H9 (cell line): ENCODE measurements at regions not wholly inside any gene's neighbourhood (a gene's known extent, or its start where the extent isn't known, plus 50 kb on each side); places are given as distances from the start of the nearest gene placed in this dataset.

Experiments used
- DNase-seq: peaks from one replicate; pipeline ENCODE4 v3.0.0-alpha.2; 2017
- H2AFZ ChIP-seq: one replicate; pipeline ENCODE4 v1.6.1; 2013; ENCODE audit warnings: mild to moderate bottlenecking, low read length, control low read depth, moderate library complexity
- H2AK5ac ChIP-seq: 2 replicates; pipeline ENCODE4 v1.6.1; 2013; ENCODE audit warnings: low read length, control low read depth, mixed read lengths; ENCODE audit not compliant: insufficient read length
- H2BK120ac ChIP-seq: one replicate; pipeline ENCODE4 v1.6.1; 2013; ENCODE audit warnings: low read depth, mild to moderate bottlenecking, low read length, control low read depth, inconsistent platforms; ENCODE audit not compliant: poor library complexity, severe bottlenecking
- H2BK12ac ChIP-seq: 2 replicates; pipeline ENCODE4 v1.6.1; 2013; ENCODE audit warnings: low read length, control low read depth, mixed read lengths, low read depth; ENCODE audit not compliant: insufficient read length
- H2BK15ac ChIP-seq: 2 replicates; pipeline ENCODE4 v1.6.1; 2013; ENCODE audit warnings: low read depth, low read length, control low read depth
- H2BK20ac ChIP-seq: one replicate; pipeline ENCODE4 v1.6.1; 2013; ENCODE audit warnings: low read depth, mild to moderate bottlenecking, low read length, control low read depth, inconsistent platforms; ENCODE audit not compliant: poor library complexity, severe bottlenecking
- H2BK5ac ChIP-seq: 2 replicates; pipeline ENCODE4 v1.6.1; 2013; ENCODE audit warnings: low read length, control low read depth, mixed read lengths; ENCODE audit not compliant: insufficient read length
- H3K14ac ChIP-seq: 2 replicates; pipeline ENCODE4 v1.6.1; 2013; ENCODE audit warnings: low read length, control low read depth; ENCODE audit not compliant: insufficient read depth
- H3K18ac ChIP-seq: 2 replicates; pipeline ENCODE4 v1.6.1; 2013; ENCODE audit warnings: low read depth, mild to moderate bottlenecking, mixed read lengths, low read length, control low read depth; ENCODE audit not compliant: insufficient read length
- H3K23ac ChIP-seq: 2 replicates; pipeline ENCODE4 v1.6.1; 2013; ENCODE audit warnings: low read length, control low read depth, mixed read lengths, low read depth; ENCODE audit not compliant: insufficient read length
- H3K23me2 ChIP-seq: 2 replicates; pipeline ENCODE4 v1.6.1; 2013; ENCODE audit warnings: low read depth, mild to moderate bottlenecking, mixed read lengths, low read length, control low read depth; ENCODE audit not compliant: insufficient read length, poor library complexity, severe bottlenecking
- H3K27ac ChIP-seq: 2 replicates; pipeline ENCODE4 v1.5.1; 2013; ENCODE audit warnings: low read length, control low read depth, mixed read lengths, low read depth; ENCODE audit not compliant: insufficient read length
- H3K27me3 ChIP-seq: 2 replicates; pipeline ENCODE4 v1.6.1; 2013; ENCODE audit warnings: low read length, control low read depth, inconsistent platforms; ENCODE audit not compliant: insufficient read depth
- H3K4ac ChIP-seq: 2 replicates; pipeline ENCODE4 v1.6.1; 2013; ENCODE audit warnings: low read depth, mild to moderate bottlenecking, control low read depth, inconsistent platforms, low read length, moderate library complexity
- H3K4me1 ChIP-seq: 2 replicates; pipeline ENCODE4 v1.6.1; 2013; ENCODE audit warnings: low read length, control low read depth, inconsistent platforms; ENCODE audit not compliant: insufficient read depth
- H3K4me2 ChIP-seq: 2 replicates; pipeline ENCODE4 v1.6.1; 2013; ENCODE audit warnings: low read length, control low read depth, mixed read lengths; ENCODE audit not compliant: insufficient read length, insufficient read depth
- H3K56ac ChIP-seq: 2 replicates; pipeline ENCODE4 v1.6.1; 2013; ENCODE audit warnings: low read depth, mild to moderate bottlenecking, mixed read lengths, low read length, control low read depth; ENCODE audit not compliant: insufficient read length
- H3K79me1 ChIP-seq: 2 replicates; pipeline ENCODE4 v1.6.1; 2013; ENCODE audit warnings: low read depth, mild to moderate bottlenecking, moderate library complexity, low read length, control low read depth, inconsistent platforms; ENCODE audit not compliant: insufficient read depth, poor library complexity, severe bottlenecking
- H3K79me2 ChIP-seq: 2 replicates; pipeline ENCODE4 v1.6.1; 2013; ENCODE audit warnings: low read length, control low read depth, inconsistent platforms; ENCODE audit not compliant: insufficient read depth
- H3K9ac ChIP-seq: 2 replicates; pipeline ENCODE4 v1.6.1; 2013; ENCODE audit warnings: low read length, control low read depth, mixed read lengths; ENCODE audit not compliant: insufficient read length; ENCODE audit errors: extremely low read depth
- H3K9me3 ChIP-seq: one replicate; pipeline ENCODE4 v1.6.1; 2013; ENCODE audit warnings: low read depth, low read length, inconsistent platforms; ENCODE audit not compliant: control insufficient read depth
- H3T11ph ChIP-seq: one replicate; pipeline ENCODE4 v1.6.1; 2013; ENCODE audit warnings: mild to moderate bottlenecking, low read length, control low read depth, inconsistent platforms
- H4K20me1 ChIP-seq: one replicate; pipeline ENCODE4 v1.6.1; 2013; ENCODE audit not compliant: control insufficient read depth, insufficient read length, insufficient read depth
- H4K5ac ChIP-seq: 2 replicates; pipeline ENCODE4 v1.6.1; 2013; ENCODE audit warnings: low read depth, mild to moderate bottlenecking, mixed read lengths, low read length, control low read depth; ENCODE audit not compliant: insufficient read length
- H4K8ac ChIP-seq: replicated peaks from 2 replicates; pipeline ENCODE4 v1.6.1; 2013; ENCODE audit warnings: low read length, control low read depth, mixed read lengths, low read depth; ENCODE audit not compliant: insufficient read length
- H4K91ac ChIP-seq: 2 replicates; pipeline ENCODE4 v1.6.1; 2013; ENCODE audit warnings: low read depth, mild to moderate bottlenecking, moderate library complexity, mixed read lengths, low read length, control low read depth; ENCODE audit not compliant: insufficient read length
- H3K27ac Mint-ChIP-seq, 3 experiments: 2 replicates in 2 of 3; 3 replicates in 1 of 3; pipeline ENCODE4 v1.8.0; 2020 to 2021; ENCODE audit warnings: mixed read lengths in 3 of 3, mild to moderate bottlenecking in 1 of 3, moderate library complexity in 1 of 3
- H3K27me3 Mint-ChIP-seq: 2 replicates; pipeline ENCODE4 v1.8.0; 2021; ENCODE audit warnings: low read depth, mild to moderate bottlenecking, moderate library complexity, mixed read lengths
- H3K36me3 Mint-ChIP-seq, 3 experiments: 2 replicates in 2 of 3; 3 replicates in 1 of 3; pipeline ENCODE4 v1.8.0; 2020 to 2021; ENCODE audit warnings: low read depth in 3 of 3, mixed read lengths in 3 of 3; ENCODE audit not compliant: insufficient read depth in 1 of 3
- H3K4me1 Mint-ChIP-seq, 2 experiments: 2 replicates each; pipeline ENCODE4 v1.8.0; 2020; ENCODE audit warnings: mixed read lengths in 2 of 2
- H3K4me3 Mint-ChIP-seq, 2 experiments: 2 replicates in 1 of 2; 3 replicates in 1 of 2; pipeline ENCODE4 v1.8.0; 2020 to 2021; ENCODE audit warnings: mild to moderate bottlenecking in 2 of 2, mixed read lengths in 2 of 2, moderate library complexity in 1 of 2
- H3K9me3 Mint-ChIP-seq, 2 experiments: 2 replicates in 1 of 2; 3 replicates in 1 of 2; pipeline ENCODE4 v1.8.0; 2020; ENCODE audit warnings: mild to moderate bottlenecking in 2 of 2, mixed read lengths in 2 of 2, moderate library complexity in 1 of 2
- CTCF ChIP-seq: fragments of 200-600 bp; sonication (generic); conservative IDR thresholded peaks from 3 replicates; pipeline ENCODE4 v1.8.0; 2021; ENCODE audit warnings: antibody characterized with exemption, mild to moderate bottlenecking
- WGBS: extraction: QIAGEN DNeasy Blood & Tissue Kit; methylation state at CpG from one replicate; pipeline ENCODE4 v1.1.7; 2013; ENCODE audit warnings: missing lambda C conversion rate, low lambda C conversion rate, mixed read lengths; ENCODE audit not compliant: insufficient read length; ENCODE audit errors: extremely low coverage; 5-methylcytosine and 5-hydroxymethylcytosine counted together

- no peaks in the 10 kb centered on the region for H3K4me1 ChIP-seq
- H3K18ac ChIP-seq: no peak overlapping the region
- H3K79me1 ChIP-seq: no peaks in the 10 kb centered on the region
- H3K27me3 ChIP-seq: no peaks in the 10 kb centered on the region
- no peak overlapping the region for H3K27ac ChIP-seq
- no peaks in the 10 kb centered on the region; the same call in 1 of the 2 replicates for H3K27me3 Mint-ChIP-seq
- H3K9me3 Mint-ChIP-seq: no peaks in the 10 kb centered on the region
- no peak overlapping the region for H3K4me2 ChIP-seq
- no peaks in the 10 kb centered on the region for H3K79me2 ChIP-seq
- H4K8ac ChIP-seq: no peak overlapping the region
- no peaks in the 10 kb centered on the region for H3K23me2 ChIP-seq
- H4K91ac ChIP-seq: no peak overlapping the region
- no peak overlapping the region for H2AK5ac ChIP-seq
- H2BK12ac ChIP-seq: no peak overlapping the region
- H3K4me3 Mint-ChIP-seq: no peak overlapping the region
- H3K14ac ChIP-seq: no peak overlapping the region
- H3K23ac ChIP-seq: no peak overlapping the region
- H2AFZ ChIP-seq: no peak overlapping the region
- no peak overlapping the region for H3T11ph ChIP-seq
- no peak overlapping the region for H3K4ac ChIP-seq
- no peaks in the 10 kb centered on the region for H3K36me3 Mint-ChIP-seq
- H3K56ac ChIP-seq: no peak overlapping the region
- no peaks in the 10 kb centered on the region for H3K9me3 ChIP-seq
- no peaks in the 10 kb centered on the region for H4K20me1 ChIP-seq
- H2BK120ac ChIP-seq: no peak overlapping the region
- WGBS: no CpG with 5 or more reads among the region's 1 CpG
- H3K4me1 Mint-ChIP-seq: peaks cover 7 to 15% of the 10 kb centered on the region in 2 experiments
- H2BK5ac ChIP-seq: no peak overlapping the region
- no peak overlapping the region for H2BK20ac ChIP-seq
- H2BK15ac ChIP-seq: no peak overlapping the region
- TF ChIP-seq CTCF: no peak
- DNase-seq: no peak
- H3K9ac ChIP-seq: no peak overlapping the region
- H3K27ac Mint-ChIP-seq: no peak overlapping the region
- no peak overlapping the region for H4K5ac ChIP-seq
Measured at GRCh38 chr16:51869176-51869575, 677.8 kb downstream of the TOX3 start.
